Left kidney (tissue), 1 donor: ENCODE measurements at regions not wholly inside any gene's neighbourhood (a gene's known extent, or its start where the extent isn't known, plus 50 kb on each side); places are given as distances from the start of the nearest gene placed in this dataset.

Experiments
- DNase-seq: peaks from one replicate; pipeline ENCODE4 v3.0.0-alpha.2; 2013

DNA sequence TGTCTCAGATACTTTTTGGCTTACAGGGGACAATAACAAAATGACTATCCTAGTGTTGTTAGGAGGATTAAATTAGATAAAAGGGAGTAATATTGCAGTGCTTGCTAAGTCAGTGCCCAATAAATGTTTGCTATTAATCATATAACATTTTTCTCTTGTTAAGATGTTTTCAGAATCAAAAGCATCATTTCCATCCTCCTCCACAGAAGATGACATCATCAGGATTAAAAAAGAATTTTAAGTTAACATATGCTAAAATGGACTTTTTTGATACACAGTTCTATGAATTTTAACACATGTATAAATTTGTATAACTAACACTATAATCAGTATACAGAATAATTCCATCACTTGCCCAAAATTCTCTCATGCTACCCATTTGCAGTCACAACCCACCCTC is 492.6 kb downstream of the GRIN2A start:
- no peak for DNase-seq

DNA sequence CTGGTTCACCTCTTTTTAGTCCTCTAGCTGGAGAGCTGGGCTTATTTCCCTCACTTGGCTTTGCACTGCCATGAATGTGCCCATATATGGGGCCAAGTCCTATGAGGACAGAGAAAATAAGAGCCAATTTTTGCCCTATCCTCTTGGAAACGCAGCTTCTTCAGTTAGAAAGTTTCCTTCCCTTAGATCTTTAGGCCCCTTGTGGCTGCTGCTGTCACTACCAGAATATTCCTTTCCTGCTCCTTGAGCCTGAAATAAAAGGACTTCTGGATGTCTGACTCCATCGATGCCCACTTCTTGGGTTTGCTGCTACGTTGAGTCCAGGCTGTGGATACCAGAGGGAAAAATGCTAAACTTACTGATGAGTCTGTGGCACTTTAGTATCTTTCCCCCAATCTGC is 487.1 kb downstream of the GRIN2A start:
- DNase-seq: no peak
